UCSD-AML1 (cell line): ENCODE measurements at regions not wholly inside any gene's neighbourhood (a gene's known extent, or its start where the extent isn't known, plus 50 kb on each side); places are given as distances from the start of the nearest gene placed in this dataset.

ENCODE experiments used
- DNase-seq: peaks from one replicate; lab custom pipeline; 2025; ENCODE audit not compliant: unreplicated experiment; lab: John Stamatoyannopoulos, UW

- no peak for DNase-seq
Observed at GRCh38 chr10:129323879-129324278, 143.2 kb upstream of the MGMT start.

- no peak for DNase-seq
Observed at GRCh38 chr10:129325893-129326292, 141.1 kb upstream of the MGMT start.

- DNase-seq, result no peak
Observed at GRCh38 chr10:129328546-129328945, 138.5 kb upstream of the MGMT start.

DNA sequence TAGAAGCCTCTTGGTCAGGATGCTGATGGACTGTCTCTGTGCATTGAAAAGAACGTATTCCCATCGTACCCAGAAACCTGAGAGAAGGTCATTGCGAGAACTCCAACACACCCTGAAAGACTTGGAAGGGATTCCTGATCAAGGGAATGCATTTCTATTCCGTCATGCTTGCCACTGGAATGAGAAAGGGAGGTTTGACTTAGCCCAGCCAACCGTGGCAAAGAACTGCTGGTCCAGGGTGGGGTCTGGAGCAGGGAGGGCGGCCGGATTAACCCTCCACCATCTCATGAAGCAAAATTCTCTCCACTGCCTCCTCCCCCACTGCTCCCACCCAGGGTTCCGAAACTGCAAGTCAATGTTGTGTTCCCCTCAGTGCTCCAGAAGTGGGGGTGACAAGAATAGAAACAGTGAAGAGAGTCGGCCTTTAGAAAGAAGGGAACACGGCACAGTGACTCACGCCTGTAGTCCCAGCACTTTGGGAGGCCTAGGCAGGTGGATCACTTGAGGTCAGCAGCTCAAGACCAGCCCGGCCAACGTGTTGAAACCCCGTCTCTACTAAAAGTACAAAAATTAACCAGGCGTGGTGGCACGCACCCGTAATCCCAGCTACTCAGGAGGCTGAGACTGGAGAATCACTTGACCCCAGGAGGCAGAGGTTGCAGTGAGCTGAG is 137.5 kb upstream of the MGMT start:
- DNase-seq, result no peak

GRCh38 chr10:129330211-129330610 is 136.8 kb upstream of the MGMT start:
- no peak for DNase-seq

GRCh38 chr10:129331207-129331838 is 135.7 kb upstream of the MGMT start:
- no peak for DNase-seq

DNA sequence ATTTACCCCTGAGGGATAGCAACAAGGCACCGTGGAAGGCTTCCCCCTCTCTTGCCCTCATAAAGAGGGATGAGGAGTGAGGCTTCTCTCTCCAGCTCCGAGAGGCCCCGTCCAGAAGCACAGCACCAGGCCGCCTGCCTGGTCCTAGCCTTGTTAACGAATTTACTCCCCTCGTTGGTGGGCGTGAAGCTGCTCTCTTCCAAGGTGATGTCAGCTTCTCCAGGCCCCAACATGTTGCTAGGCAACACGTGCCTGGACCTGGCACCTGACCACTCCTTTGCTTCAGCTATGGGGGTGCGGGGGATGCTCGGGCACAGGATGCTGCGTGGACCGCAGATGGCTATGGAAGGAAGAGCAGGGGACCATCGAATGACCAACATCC is 135.2 kb upstream of the MGMT start:
- DNase-seq, result no peak

GRCh38 chr10:129332476-129332875 is 134.6 kb upstream of the MGMT start:
- DNase-seq, result peak; percentile 26

DNA sequence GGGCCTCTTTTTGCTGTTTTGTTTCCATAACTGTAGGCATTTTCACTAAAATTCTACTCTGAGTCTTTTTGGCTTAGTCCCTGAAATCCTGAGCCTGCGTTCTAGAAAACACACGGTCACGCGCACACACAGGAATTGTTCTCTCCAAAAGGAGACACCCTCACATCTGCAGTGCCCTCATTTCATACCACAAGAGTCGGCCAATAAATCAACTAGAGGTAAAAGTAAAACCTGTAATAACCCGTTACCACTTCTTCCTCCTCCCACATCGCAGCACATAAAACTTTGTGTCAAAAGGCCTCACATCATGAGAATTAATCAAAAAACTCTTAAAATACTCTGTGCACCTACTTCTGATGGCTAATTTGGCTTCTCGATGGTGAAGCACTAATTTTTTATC is 133.3 kb upstream of the MGMT start:
- DNase-seq, result no peak

GRCh38 chr10:129334266-129334665 is 132.8 kb upstream of the MGMT start:
- no peak for DNase-seq

DNA sequence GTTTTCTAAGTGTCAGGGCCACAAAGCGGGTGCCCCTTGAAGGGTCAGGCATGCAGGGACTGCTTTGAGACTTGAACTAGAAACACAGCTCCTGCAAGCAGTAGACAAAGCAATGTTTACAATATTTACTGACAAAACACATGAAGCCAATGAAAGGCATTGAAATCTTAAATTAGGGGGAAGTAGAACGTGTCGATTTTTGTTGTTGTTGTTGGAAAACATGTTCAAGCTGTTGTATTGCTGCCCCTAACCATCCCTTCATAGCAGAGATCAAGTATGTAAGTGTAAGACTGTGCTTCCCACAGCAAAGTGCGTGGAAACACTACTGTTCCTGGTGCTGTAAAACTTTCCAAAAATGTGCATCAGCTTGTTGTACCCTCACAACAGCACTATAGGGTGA is 131.6 kb upstream of the MGMT start:
- DNase-seq, result no peak

DNA sequence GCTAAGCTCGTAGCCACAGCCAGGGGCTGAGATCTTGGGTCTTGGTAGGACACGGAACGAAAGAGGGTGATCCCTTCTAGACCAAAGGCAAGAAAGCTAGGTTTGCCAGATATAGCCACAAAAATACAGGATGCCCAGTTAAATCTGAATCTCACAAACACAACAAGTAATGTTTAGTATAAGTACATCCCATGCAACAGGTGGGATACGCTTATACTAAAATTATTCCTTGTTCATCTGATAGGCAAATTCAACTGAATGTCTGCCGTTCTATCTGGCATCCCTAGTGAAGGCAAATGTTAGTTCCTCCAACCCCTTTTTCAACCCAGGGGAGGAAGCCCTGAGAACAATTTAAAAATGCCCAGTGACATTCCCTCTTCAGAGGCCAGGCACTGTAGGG is 131.1 kb upstream of the MGMT start:
- DNase-seq, result no peak

- no peak for DNase-seq
Observed at GRCh38 chr10:129339191-129339590, 127.8 kb upstream of the MGMT start.

GRCh38 chr10:129339841-129340240 is 127.2 kb upstream of the MGMT start:
- no peak for DNase-seq

DNA sequence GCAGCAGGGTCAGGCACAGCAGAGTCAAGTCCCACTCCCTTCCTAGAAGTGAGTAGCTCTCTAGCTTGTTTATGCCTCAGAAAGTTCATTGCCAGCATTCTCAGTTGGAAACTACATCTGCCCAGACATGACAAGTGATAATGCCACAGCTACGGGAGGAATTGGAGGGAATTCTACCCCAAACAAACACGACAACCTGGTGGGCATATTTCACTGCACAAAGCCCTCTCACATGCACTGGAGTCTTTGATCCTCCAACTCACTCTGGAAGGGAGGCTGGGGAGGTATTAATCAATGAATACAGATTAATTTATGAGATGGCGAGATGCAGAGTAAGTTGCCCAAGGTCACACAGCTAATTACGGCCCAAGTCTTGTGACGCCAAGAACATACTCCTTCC is 126.0 kb upstream of the MGMT start:
- no peak for DNase-seq

DNA sequence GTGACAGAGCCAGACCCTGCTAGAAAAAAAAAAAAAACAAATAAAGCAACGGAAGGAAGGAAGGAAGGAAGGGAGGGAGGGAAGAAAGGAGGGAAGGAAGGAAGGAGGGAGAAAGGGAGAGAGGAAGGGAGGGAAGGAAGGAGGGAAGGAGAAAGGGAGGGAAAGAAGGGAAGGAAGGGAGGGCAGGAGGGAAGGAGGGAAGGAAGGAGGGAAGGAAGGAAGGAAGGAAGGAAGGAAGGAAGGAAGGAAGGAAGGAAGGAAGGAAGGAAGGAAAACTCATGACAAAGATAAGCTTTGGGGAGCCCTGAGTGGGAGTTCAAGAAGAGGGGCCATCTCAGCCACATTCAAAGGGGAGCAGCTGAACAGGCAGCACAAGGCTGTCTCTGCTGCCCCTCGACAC is 124.7 kb upstream of the MGMT start:
- DNase-seq, result no peak

DNA sequence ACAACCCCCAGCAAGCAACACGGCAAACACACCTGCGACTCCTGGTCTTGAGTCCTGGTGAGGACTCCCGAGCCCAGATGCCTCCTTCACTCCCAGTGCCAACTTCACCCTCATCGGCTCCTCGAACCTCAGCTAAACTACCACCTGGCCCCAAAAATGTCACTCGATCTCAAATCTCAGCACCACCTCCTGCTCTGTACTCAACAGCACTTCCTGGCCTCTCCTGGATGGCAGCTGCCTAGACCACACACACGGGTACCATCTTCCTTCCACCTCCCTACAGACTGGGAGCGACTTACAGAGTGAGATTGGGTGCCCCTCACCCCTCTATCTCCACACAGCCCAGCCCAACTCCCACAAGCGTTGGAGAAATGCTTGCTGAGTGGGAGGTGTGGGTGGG is 123.9 kb upstream of the MGMT start:
- no peak for DNase-seq

GRCh38 chr10:129344103-129344502 is 122.9 kb upstream of the MGMT start:
- no peak for DNase-seq

DNA sequence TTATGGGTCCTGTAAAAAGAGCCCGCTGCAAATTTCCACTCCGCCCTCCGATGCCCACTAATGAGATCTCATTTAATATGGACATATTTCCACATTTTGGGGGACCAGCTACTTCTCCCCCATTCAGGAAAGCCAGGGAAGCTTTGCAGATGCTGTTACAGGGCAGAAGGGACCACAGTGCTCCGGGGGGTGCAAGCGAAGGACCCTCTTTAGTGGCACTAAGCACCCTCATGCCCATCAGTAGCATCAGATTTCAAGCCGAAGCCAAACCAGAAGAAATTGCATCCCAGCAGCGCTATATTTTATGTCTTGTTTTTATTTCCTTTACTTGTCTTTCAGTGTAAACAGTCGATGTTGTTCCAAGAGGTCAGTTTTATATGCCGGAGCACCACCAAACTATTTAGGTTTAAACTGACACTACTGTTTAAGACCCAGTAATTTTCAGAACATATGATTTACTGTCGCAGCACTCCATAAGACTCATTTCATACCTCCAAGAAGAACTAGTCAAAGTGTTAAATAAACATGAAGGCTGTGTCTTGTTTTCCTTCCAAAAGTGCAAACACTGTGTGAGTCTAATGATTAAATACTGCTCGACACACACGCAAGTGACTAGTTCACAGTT is 122.2 kb upstream of the MGMT start:
- no peak for DNase-seq

DNA sequence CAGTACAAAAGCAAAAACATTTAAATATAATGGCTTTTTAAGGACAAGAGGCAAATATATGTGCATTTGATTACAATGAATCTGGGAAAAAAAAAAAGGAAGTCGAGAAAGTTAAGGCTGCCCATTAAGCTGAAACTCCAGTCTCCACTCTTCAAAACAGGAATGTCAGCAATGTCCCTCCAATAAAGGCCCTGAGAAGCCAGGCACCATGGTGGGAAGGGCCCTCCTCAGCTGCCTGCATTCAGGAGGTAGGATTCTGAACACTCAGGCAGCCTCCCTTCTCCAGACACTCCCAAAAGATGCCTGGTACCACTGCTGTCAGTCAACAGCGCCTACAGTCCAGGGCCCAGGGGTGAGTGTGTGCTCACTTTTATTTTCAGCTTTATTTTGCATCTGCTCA is 121.3 kb upstream of the MGMT start:
- no peak for DNase-seq

DNA sequence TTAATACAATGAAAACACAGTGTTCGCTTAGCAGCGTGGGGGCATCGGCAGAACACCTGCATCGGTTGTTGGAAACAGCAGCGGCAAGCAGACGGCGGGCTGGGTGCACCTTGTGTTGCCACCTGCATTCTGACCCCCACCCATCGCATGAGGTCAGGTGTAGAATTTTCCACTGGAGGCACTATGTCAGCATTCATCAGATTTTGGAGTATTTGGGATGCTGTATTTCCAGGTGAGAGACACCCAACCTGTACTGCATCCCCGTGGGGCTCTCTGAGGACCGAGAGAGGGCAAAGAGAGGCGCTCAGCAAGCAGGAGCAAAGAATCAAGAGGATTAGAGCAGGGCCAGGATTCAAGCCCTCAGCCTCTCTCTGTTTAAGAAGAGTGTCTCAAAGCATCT is 116.4 kb upstream of the MGMT start:
- no peak for DNase-seq

GRCh38 chr10:129353101-129353500 is 113.9 kb upstream of the MGMT start:
- DNase-seq, result no peak

GRCh38 chr10:129360046-129360445 is 107.0 kb upstream of the MGMT start:
- DNase-seq, result no peak
